Tongue (tissue), 1 donor: ENCODE measurements at regions not wholly inside any gene's neighbourhood (a gene's known extent, or its start where the extent isn't known, plus 50 kb on each side); places are given as distances from the start of the nearest gene placed in this dataset.

Source experiments
- DNase-seq: peaks from one replicate; pipeline ENCODE4 v3.0.0-alpha.2; 2015

DNA sequence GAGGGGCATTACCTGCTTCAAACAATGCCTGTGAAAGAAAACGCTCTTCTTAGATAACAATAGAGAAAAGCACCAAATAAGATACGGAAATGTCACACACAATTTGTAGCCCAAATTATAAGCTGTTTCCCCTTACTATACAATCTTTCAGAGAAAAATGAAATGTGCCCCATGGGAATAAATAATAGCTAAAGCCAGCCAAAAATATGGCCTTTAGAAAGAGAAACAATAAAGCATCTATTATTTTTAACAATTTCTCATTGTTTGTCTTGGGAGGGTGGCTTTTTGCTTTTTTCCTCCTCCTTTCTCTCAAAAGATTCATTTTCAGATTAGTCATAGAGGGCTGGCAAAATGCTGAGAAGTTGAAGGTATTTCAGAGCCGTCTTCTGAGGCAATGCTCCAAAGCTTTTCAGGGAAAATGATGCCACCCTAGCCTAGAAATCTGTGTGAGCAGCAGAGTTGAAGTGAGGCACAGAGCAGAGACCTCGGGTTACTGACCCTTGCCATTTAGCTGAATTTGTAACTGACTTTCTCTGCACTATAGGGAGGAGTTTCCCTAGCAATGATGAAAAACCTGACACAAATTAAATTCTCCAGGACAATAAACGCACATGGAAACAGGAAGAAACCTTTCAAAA, 86.3 kb upstream of the PRICKLE2 start:
- no peak for DNase-seq

DNA sequence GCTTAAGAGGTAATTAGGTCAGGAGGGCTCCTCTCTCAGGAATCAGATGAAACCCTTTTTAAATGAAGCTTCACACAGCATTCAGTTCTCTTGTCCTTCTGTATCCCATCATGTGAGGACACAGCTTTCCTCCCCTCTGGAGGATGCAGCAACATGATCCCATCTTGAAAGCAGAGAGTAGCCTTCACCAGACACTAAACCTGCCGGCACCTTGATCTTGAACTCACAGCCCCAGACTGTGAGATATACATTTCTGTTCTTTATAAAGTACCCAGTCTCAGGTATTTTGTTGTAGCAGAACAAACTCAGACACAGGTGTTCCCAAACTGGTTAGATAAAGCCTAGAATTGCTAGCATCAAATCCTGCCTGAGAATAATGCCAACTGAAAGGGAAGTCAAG, 83.7 kb upstream of the PRICKLE2 start:
- no peak for DNase-seq

DNA sequence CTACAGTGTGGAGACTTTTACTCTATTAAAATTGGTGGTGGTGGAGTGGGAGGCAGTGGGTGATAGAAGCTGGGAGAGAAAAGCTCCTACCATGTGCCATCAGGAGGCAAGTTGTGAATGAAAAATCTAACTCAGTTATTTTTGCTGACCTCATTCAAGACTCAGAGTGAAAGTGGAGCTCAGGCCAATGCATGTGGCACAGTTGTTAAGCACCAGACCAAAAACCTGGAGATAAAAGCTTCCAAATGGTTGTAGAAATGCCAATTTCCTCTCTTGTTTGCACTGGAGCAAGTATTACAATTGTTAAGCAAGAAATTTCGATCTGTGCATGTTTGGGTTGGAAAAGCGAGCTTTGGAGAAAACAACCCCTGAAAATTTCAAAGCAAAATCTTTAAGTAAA, 81.5 kb upstream of the PRICKLE2 start:
- DNase-seq = peak; percentile 50

DNA sequence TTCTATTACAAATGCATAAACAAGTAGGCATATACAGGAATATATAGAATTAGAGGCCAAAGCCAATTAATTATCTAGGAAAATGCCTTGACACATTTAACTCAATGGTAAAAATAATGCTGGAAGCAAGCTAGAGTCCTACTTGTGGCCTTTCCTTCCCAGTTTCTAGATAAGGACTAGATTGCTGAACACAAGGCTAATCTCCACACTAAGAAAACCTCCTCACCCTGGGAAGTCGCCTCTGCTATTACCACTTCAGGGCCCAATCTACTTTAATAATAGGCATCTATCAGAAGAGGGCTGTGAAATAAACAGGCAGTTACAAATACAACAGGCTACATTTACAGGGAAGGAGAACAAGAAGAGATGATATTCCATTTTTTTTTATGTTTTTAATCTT, 80.5 kb upstream of the PRICKLE2 start:
- no peak for DNase-seq

DNA sequence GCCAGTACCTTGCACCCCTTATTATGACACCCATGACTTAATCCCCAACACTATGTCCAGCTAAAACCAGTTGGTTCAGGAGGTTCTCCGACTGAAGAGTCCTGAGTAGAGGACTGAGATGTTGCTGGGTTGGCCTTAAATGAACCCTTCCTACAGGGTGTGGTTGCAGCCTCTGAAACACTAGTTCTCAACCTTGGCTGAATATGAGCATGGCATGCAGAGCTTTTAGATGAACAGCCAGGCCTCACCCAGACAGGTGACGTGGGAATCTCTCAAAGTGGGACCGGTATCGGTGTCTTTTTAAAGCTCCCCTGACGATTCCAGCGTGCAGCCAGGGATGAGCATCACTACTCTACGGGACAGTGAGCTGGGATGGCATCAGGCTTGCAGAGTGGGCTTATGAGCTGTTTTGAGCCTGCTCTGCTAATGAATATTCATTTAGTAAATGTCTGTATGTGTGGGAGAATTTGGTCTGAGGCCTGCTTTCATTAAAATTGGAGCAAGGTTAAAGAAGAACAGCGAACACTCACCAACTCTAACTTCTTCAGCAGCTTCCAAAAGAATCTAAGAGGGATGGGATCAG, 79.7 kb upstream of the PRICKLE2 start:
- DNase-seq = no peak

DNA sequence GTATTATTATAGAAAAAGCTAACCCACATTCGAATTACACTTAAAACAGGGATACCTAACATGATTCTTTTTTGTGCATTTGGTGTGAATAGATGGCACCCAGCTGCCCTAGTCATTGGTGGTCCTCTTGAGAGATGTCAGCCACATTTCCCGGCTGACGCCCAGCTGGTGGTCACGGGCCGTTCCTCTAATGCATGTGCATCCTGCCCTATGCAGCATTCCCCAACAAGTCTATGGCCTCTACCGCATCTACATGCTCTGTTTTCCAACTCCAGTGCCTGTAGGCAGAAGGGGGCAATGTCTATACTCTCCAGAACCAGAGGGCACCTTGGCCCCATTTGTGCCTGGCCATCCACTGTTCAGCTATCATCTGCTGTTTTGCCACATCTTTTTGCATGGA, 78.6 kb upstream of the PRICKLE2 start:
- no peak for DNase-seq

DNA sequence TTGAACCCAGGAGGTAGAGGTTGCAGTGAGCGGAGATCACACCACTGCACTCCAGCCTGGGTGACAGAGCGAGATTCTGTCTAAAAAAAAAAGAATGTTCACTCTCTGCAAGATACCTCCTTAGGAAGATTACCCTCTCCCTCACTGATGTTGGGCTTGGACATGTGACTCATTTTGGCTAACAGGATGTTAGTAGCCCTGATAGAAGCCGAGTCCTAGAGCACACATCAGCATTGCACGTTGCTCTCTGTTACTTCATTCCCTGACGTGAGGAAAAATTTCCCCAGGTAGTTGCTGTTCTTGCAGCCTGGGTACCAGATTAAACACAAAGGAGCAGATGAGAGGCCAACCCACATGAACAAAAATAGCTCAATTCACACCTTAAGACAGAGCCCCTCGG, 78.1 kb upstream of the PRICKLE2 start:
- no peak for DNase-seq

DNA sequence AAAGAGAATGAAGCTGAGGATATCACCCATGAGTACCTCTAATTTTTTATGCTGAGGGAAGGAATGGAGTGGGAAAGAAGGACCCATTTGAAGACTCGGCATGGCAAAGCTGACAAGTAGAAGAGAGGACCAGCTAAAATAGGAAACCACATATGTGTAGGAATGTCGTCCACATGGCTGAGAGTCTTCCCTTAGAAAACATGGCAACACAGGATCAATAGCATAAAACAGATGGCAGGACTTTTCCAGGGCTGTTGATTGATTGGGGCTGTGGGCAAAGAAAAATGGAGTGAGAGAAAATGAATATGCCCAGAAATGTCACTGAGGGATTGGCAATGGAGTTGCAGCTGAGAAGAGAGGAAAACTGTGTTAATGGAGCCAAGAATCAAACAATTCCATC, 76.2 kb upstream of the PRICKLE2 start:
- no peak for DNase-seq

DNA sequence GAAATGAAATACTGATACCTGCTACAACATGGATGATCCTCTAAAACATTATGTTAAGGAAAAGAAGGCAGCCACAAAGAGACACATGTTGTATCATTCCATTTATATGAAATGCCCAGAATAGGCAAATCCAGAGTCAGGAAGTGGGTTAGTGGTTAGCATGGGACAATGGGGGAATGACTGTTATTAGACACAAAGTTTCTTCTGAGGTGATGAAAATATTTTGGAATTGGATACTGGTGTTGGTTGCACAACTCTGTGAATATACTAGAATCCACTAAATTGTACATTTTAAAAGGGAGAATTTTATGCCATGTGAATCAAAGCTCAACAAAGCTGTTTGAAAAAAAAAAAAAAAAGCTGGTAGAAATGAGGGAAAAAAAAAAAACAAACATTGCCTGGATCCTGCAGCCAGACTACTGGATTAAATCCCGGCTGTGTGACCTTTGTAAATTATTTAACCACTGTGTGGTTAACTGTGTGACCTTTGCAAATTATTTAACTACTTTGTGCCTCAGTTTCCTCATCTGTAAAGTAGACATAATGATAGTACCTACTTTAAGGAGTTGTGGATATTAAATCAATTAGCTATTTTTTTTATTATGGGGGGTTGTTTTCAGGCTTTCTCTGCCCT, 75.6 kb upstream of the PRICKLE2 start:
- no peak for DNase-seq

DNA sequence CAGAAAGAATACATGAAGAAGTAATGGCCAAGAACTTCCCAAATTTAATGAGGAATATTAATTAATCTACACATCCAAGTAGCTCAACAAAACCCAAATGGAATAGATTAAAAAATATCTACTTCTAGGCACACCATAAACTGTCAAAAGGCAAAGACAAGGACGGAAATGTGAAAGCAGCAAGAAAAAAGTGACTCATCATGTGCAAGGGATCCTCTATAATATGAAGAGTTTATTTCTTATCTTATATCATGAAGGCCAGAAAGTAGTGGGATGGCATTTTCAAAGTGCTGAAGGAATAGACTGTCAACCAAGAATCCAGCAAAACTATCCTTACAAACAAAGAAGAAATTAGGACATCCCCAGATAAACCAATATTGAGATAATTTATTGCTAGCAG, 73.9 kb upstream of the PRICKLE2 start:
- DNase-seq = no peak

DNA sequence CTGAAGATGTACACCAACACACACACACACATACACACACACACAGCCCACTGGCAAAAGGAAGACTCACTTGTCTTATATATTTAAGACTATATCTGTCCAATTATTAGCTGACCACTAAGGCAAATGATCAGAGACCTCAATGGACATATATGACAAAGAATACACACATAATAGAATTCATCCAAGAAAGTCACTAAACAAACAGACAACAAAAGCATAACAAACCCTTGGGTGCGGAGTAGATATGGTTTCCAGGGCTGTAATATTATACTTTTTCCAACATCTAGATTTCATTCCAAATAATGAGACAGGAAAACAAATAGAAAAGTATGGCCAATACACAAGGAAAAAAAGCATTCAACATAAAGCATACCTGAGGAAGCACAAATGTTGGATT, 72.3 kb upstream of the PRICKLE2 start:
- DNase-seq = no peak

DNA sequence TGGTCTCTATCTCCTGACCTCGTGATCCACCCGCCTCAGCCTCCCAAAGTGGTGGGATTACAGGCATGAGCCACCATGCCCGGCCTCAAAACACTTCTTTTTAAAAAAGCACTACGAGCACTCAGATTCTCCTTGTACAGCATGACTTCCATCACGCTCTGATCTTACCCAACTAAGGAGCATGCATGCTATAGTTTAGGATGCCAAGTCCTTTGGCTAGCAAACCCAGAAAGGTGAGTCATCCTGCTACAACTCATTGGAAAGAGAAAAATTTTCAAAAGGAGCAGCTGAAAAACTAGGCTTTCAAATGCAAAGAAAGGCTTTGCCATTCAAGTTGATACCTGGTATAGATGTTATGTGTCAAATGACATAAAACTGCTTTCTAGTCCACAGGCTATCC, 70.3 kb upstream of the PRICKLE2 start:
- no peak for DNase-seq

DNA sequence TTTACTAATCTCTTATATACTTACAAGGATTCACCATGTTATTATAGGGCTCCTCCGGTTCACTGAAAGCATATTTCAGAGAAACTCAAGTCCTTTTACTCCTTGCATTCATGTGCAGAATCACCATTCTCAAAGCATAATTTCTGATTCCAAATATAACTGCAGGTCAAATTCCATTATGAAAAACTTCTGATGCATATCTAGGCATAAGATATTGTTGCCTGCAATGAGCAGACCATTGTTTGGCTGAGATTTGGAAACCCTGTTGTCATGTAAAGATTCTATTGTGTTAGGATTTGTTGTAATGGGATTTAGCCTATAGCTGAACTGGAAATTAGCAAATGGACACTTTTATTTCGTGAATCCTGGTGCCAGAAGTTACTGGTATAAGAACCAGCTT, 69.5 kb upstream of the PRICKLE2 start:
- DNase-seq = no peak

DNA sequence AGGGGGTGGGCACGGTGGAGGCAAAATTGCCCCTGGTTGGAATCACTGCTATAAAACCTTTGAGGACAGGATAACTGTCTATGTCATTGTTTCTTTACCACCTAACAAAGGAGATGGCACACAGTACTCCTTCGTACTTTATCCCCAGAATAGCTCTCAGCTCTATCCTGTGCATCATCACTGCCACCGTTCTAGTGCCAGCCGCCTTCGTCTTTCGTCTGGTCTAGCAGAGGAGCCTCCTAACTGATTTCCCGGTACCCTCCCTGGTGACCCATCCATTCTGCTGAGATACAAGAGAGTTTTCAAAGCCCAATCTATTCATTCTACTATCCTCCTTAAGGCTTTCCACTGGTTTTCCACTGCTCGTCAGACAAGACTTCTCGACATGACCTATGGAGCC, 67.9 kb upstream of the PRICKLE2 start:
- DNase-seq = no peak

DNA sequence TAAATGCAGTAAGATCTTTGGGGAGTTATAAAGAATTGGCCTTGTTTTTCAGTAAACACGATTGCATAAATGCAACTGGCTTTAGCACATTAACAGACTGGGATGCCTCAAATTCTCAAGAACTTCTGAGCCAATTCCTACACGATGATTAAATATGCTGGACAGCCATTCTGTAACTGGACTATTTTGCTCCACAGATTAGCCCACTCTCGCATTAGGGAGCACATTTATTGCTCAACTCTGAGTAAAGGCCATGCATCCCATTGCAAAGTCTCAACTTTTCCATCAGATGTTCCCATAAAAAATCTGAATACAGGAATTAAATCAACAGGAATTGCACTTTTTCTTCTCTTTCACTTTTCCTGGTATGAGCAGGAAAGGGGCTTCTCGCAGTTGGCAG, 66.7 kb upstream of the PRICKLE2 start:
- DNase-seq = no peak

DNA sequence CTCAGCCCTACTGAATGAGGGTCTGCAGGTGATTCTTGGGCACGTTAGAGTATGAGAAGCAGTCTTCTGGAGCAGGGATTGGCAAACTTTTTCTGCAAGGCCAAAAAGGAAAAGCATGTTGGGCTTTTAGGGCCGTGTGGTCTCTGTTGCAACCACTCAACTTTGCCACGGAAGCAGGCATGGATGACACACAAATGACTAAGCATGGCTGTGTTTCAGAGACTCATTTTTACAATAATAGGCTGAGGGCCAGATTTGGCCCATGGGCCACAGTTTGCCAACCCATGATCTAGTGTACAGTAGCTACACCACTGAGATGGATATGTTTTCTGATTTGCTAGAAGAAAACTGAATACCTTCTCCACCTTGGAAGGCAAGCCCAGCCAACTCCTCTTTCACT, 66.1 kb upstream of the PRICKLE2 start:
- no peak for DNase-seq

DNA sequence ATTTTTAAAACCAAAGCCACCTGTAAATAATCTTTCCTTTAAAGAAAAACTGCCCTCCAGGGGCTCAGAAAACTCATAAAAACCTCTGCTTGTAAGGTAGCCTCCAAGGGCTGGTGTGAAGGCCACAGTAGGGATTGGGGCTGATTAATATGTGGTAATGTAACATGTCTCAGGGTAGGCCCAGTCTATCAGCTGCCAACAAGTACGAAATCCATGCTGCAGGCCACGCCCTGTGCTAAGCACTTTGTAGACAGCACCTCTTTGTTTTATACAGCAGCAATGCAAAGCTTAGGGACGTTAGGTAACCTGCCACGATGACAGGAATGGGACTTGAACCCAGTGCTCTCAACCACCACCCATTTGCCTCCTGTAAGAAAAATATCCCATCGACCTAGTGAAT, 65.6 kb upstream of the PRICKLE2 start:
- no peak for DNase-seq

DNA sequence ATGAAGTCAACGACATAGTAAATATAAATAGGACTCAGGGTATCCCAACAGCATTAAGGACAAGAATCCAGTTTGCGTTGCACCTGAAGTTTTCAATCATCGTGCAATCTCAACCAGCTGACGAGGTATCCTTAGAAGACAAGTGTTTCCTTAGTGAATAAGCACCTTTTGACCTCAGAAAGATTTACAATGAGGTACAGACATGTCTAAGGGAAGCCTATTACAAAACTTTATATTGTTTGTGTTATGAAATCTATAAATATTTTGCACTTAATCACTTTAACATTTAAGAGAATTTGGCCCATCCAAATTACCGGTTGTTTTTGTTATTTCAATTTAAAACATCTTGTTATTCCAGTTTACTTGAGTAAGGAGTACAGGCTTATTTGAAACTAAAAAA, 64.9 kb upstream of the PRICKLE2 start:
- no peak for DNase-seq

DNA sequence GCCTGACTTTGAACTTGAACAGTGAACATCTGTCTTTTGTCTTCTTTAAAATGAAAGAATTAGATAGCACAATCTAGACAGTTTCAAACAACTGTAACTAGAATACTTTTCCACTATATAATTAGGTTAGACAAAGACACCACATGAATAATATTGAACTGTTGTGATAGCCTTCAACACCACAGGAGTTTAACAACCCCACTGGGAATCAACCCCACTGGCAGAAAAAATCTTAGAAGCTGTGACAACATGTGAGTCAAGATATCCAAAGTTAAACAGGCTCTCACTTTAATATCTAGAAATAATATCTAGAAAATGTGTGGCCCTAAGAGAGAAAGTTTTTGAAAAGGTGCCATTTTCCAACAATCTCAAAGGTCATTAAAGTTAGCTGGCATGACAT, 64.4 kb upstream of the PRICKLE2 start:
- DNase-seq = no peak

DNA sequence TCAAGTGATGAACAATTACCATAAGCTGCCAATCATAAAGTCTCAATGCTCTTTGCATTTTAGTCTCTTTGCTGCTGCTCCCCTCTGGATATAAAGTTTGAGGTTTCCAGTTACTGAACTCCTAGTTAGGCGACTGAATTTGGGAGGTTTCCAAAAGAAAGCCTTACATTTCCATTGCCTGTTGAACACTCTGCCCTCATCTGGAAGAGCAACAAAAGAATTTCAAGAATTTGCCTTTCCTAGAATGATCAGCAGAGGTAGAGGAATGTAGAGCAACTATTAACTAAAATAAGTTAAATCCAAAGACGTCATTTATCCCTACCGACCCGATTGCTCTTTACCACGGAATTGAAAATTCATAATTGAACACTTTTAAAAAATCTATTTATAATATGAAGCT, 53.4 kb upstream of the PRICKLE2 start:
- DNase-seq = no peak

DNA sequence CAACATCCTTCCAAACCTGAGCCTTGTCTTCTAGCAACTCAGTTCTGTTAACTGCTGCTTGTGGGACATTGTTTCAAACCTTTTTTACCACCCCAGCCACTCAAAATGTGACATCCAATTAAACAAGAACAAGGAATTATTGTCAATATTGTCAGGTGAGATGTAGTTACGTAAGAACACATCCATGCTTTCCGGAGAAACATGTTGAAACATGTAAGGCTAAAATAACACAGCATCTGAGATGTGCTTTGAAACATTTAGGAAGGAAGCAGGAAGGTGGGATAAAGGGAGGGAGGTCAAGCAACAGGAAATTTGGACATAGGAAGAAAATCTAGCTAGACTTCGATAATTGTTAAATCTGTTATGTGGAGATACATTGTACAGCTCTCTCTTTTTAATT, 50.9 kb upstream of the PRICKLE2 start:
- no peak for DNase-seq
